Osteoblast (primary cell): ENCODE measurements at regions not wholly inside any gene's neighbourhood (a gene's known extent, or its start where the extent isn't known, plus 50 kb on each side); places are given as distances from the start of the nearest gene placed in this dataset.

ENCODE experiments used
- DNase-seq: peaks from one replicate; pipeline ENCODE4 v3.0.0; 2011; ENCODE audit warnings: low spot score, mixed read lengths; ENCODE audit not compliant: insufficient read length; ENCODE audit errors: missing footprints
- H2AFZ ChIP-seq: 2 replicates; pipeline ENCODE4 v1.6.0; 2011; ENCODE audit warnings: mild to moderate bottlenecking, low read length
- H3K27ac ChIP-seq: 2 replicates; pipeline ENCODE4 v1.5.1; 2011; ENCODE audit warnings: mild to moderate bottlenecking, low read depth, low read length, moderate library complexity
- H3K27me3 ChIP-seq: 2 replicates; pipeline ENCODE4 v1.6.0; 2012; ENCODE audit warnings: mild to moderate bottlenecking, control low read depth, inconsistent platforms, low read length, moderate library complexity; ENCODE audit not compliant: insufficient read depth
- H3K36me3 ChIP-seq: 2 replicates; pipeline ENCODE4 v1.5.1; 2011; ENCODE audit warnings: mild to moderate bottlenecking, low read length, control low read depth, moderate library complexity; ENCODE audit not compliant: insufficient read depth
- H3K4me1 ChIP-seq: 2 replicates; pipeline ENCODE4 v1.5.1; 2011; ENCODE audit warnings: mild to moderate bottlenecking, low read length, control low read depth, moderate library complexity; ENCODE audit not compliant: insufficient read depth
- H3K4me2 ChIP-seq: 2 replicates; pipeline ENCODE4 v1.6.0; 2011; ENCODE audit warnings: mild to moderate bottlenecking, low read length; ENCODE audit not compliant: insufficient read depth
- H3K4me3 ChIP-seq: fragments of 200-600 bp; sonication (generic); 3 replicates; pipeline ENCODE4 v1.5.1; 2012; ENCODE audit warnings: mild to moderate bottlenecking, low read length, inconsistent platforms; ENCODE audit not compliant: insufficient read depth
- H3K79me2 ChIP-seq: 2 replicates; pipeline ENCODE4 v1.6.0; 2012; ENCODE audit warnings: mild to moderate bottlenecking, low read length, control low read depth, inconsistent platforms; ENCODE audit not compliant: insufficient read depth
- H3K9me3 ChIP-seq: 2 replicates; pipeline ENCODE4 v1.5.1; 2011; ENCODE audit warnings: low read depth, low read length, control low read depth
- H4K20me1 ChIP-seq: 2 replicates; pipeline ENCODE4 v1.6.0; 2012; ENCODE audit warnings: mild to moderate bottlenecking, low read length, control low read depth; ENCODE audit not compliant: insufficient read depth
- CTCF ChIP-seq: IDR thresholded peaks from 2 replicates; pipeline ENCODE4 v1.5.1; 2011; ENCODE audit warnings: mild to moderate bottlenecking, low read depth, low read length, moderate library complexity; ENCODE audit errors: extremely low read depth

GRCh38 chr4:141913928-141914327 lies 277.5 kb downstream of the IL15 start:
- Histone ChIP-seq H3K27ac (no peak overlapping the region), H3K27me3 (no peaks in the 10 kb centered on the region), H3K79me2 (no peaks in the 10 kb centered on the region), H2AFZ (no peak overlapping the region), H3K4me1 (no peaks in the 10 kb centered on the region), H3K36me3 (no peaks in the 10 kb centered on the region), H3K9me3 (no peaks in the 10 kb centered on the region), H4K20me1 (no peaks in the 10 kb centered on the region), H3K4me3 (no peak overlapping the region), H3K4me2 (no peak overlapping the region)
- DNase-seq = no peak
- no peak for TF ChIP-seq CTCF

GRCh38 chr4:141914746-141915145 lies 278.4 kb downstream of the IL15 start:
- no peaks in the 10 kb centered on the region for H3K27me3 ChIP-seq
- no peak overlapping the region for H3K27ac ChIP-seq
- no peak overlapping the region for H3K4me3 ChIP-seq
- H4K20me1 ChIP-seq = no peaks in the 10 kb centered on the region
- no peaks in the 10 kb centered on the region for H3K79me2 ChIP-seq
- H3K4me1 ChIP-seq = peaks cover 3% of the 10 kb centered on the region
- no peak for DNase-seq
- H3K9me3 ChIP-seq = no peaks in the 10 kb centered on the region
- H3K4me2 ChIP-seq = no peak overlapping the region
- no peak for TF ChIP-seq CTCF
- H3K36me3 ChIP-seq = no peaks in the 10 kb centered on the region
- H2AFZ ChIP-seq = peak overlapping the region; percentile 20

GRCh38 chr4:141919649-141920048 lies 283.3 kb downstream of the IL15 start:
- peaks cover 6% of the 10 kb centered on the region for H3K4me1 ChIP-seq
- peak overlapping the region; percentile 19 for H3K4me2 ChIP-seq
- H3K36me3 ChIP-seq = no peaks in the 10 kb centered on the region
- H2AFZ ChIP-seq = peak overlapping the region; percentile 57
- H3K4me3 ChIP-seq = no peak overlapping the region
- DNase-seq = no peak
- no peak overlapping the region for H3K27ac ChIP-seq
- H3K9me3 ChIP-seq = no peaks in the 10 kb centered on the region
- no peaks in the 10 kb centered on the region for H4K20me1 ChIP-seq
- TF ChIP-seq CTCF = no peak
- H3K27me3 ChIP-seq = no peaks in the 10 kb centered on the region
- no peaks in the 10 kb centered on the region for H3K79me2 ChIP-seq

- Histone ChIP-seq H3K4me3 (no peak overlapping the region), H3K27ac (no peak overlapping the region), H2AFZ (no peak overlapping the region), H3K27me3 (no peaks in the 10 kb centered on the region), H3K9me3 (no peaks in the 10 kb centered on the region), H3K4me1 (peaks cover 6% of the 10 kb centered on the region), H3K36me3 (no peaks in the 10 kb centered on the region), H4K20me1 (no peaks in the 10 kb centered on the region), H3K4me2 (no peak overlapping the region), H3K79me2 (no peaks in the 10 kb centered on the region)
- no peak for TF ChIP-seq CTCF
- DNase-seq = peak; percentile 44
These were observed 284.9 kb downstream of the IL15 start for GRCh38 chr4:141921293-141921692.
